ENCODE measurements at regions not wholly inside any gene's neighbourhood (a gene's known extent, or its start where the extent isn't known, plus 50 kb on each side); places are given as distances from the start of the nearest gene placed in this dataset.

GRCh38 chr2:180656455-180656847 is 324.0 kb upstream of the UBE2E3 start:
- no peak overlapping the region for H2AFZ ChIP-seq (replicated peaks; ENCODE audit: low read length, poor library complexity)
- WGBS, 2 experiments (ENCODE audit: extremely low coverage in 2 of 2, insufficient read length in 1 of 2): no CpG with 5 or more reads among the region's 1 CpG
- TF ChIP-seq MAZ (IDR thresholded peaks at IDR 0.05; ENCODE audit: borderline replicate concordance, low read depth, low read length): no peak
- TF ChIP-seq FOS (IDR thresholded peaks at IDR 0.05; ENCODE audit: low read depth, low read length): peak; percentile 62
- peak; percentile 49 for TF ChIP-seq MAFK (IDR thresholded peaks at IDR 0.05; ENCODE audit: low read depth, low read length)
- H2AK5ac ChIP-seq (ENCODE audit: low read depth, low read length): peak overlapping the region; percentile 56; the same call in 1 of the 2 replicates
- H4K8ac ChIP-seq (ENCODE audit: low read depth in 2 of 2, low read length in 2 of 2): no peak overlapping the region
- H3K14ac ChIP-seq (replicated peaks; ENCODE audit: low read depth, low read length): peak overlapping the region; percentile 33; the same call in 1 of the 2 replicates
- no peaks in the 10 kb centered on the region for H4K20me1 ChIP-seq (ENCODE audit: insufficient read depth, low read length)
- no peak overlapping the region for H3K18ac ChIP-seq (ENCODE audit: low read depth, low read length)
- H3K36me3 ChIP-seq (ENCODE audit: control insufficient read depth, insufficient read depth, low read length): no peaks in the 10 kb centered on the region
- POLR2A ChIA-PET (ENCODE audit: unreplicated experiment): no interaction called here
- H4K5ac ChIP-seq (ENCODE audit: low read depth, low read length): no peak overlapping the region
- no peak overlapping the region for H3K4ac ChIP-seq (ENCODE audit: low read depth, low read length)
- no peaks in the 10 kb centered on the region for H3K79me1 ChIP-seq (ENCODE audit: low read depth in 1 of 2, low read length in 2 of 2)
- H2BK15ac ChIP-seq (ENCODE audit: low read depth, low read length): 0 out of 3 replicates have a peak overlapping the region, but pooled peaks have one; percentile 50
- no peak overlapping the region for H2AK9ac ChIP-seq (replicated peaks; ENCODE audit: low read depth, low read length, poor library complexity)
- no peak overlapping the region for H3K4me2 ChIP-seq (ENCODE audit: low read depth, low read length)
- in situ Hi-C loops (cut with MboI; ENCODE audit: low sequenced_read_pairs): no loop called here
- no peak overlapping the region for H2BK5ac ChIP-seq (ENCODE audit: low read depth, low read length, poor library complexity, severe bottlenecking)
- no peak overlapping the region for H3K27ac ChIP-seq (ENCODE audit: insufficient read depth, low read length)
- H3K9me1 ChIP-seq (ENCODE audit: insufficient read depth, low read length): no peaks in the 10 kb centered on the region; the same call in 1 of the 2 replicates
- BruUV-seq (replicated peaks): no TSS peak
- H3K56ac ChIP-seq (ENCODE audit: extremely low read depth, insufficient read depth, low read length): no peak overlapping the region
- ATAC-seq (ENCODE audit: low read depth) (peak; percentile 56), DNase-seq (peak; percentile 86)
- H3K4me3 ChIP-seq (ENCODE audit: insufficient read depth, low read depth, low read length): no peak overlapping the region
- peak overlapping the region; percentile 27; the same call in 1 of the 2 replicates for H2BK20ac ChIP-seq (ENCODE audit: low read depth, low read length)
- H3K9me3 ChIP-seq (ENCODE audit: control insufficient read depth, insufficient read depth, low read length): no peaks in the 10 kb centered on the region
- intact Hi-C loops (cut with micrococcal nuclease): no loop called here
- no peak overlapping the region for H3K9ac ChIP-seq (ENCODE audit: low read depth, low read length)
- dilution Hi-C loops (cut with HindIII; ENCODE audit: low sequenced_read_pairs, unreplicated experiment): no loop called here
- no peak overlapping the region for H3K23ac ChIP-seq (ENCODE audit: low read depth, low read length)
- no peak overlapping the region for H4K91ac ChIP-seq (ENCODE audit: insufficient read depth, low read depth, low read length)
- CTCF ChIA-PET: interaction anchor here (0.6 to 1.7 kb wide), 3 partner anchors 9 to 1061 kb away, joined by 3 to 5 read pairs (median 3); no protein-coding TSS in a partner anchor
- peaks cover 5% of the 10 kb centered on the region; the same call in 1 of the 2 replicates for H3K4me1 ChIP-seq (ENCODE audit: control insufficient read depth, insufficient read depth, low read length)
- no peaks in the 10 kb centered on the region for H3K27me3 ChIP-seq (ENCODE audit: control insufficient read depth, insufficient read depth, low read length)
- H2BK120ac ChIP-seq (ENCODE audit: low read depth, low read length): no peak overlapping the region
